Endometrium (tissue), 2 donors: ENCODE measurements at regions not wholly inside any gene's neighbourhood (a gene's known extent, or its start where the extent isn't known, plus 50 kb on each side); places are given as distances from the start of the nearest gene placed in this dataset.

Source experiments
- FAIRE-seq: peaks from 2 replicates; lab custom pipeline; 2012; peaks lifted over from hg19 to GRCh38; lab: Jason Lieb, UNC
- donor health status: control.
- donor health status: control.

DNA sequence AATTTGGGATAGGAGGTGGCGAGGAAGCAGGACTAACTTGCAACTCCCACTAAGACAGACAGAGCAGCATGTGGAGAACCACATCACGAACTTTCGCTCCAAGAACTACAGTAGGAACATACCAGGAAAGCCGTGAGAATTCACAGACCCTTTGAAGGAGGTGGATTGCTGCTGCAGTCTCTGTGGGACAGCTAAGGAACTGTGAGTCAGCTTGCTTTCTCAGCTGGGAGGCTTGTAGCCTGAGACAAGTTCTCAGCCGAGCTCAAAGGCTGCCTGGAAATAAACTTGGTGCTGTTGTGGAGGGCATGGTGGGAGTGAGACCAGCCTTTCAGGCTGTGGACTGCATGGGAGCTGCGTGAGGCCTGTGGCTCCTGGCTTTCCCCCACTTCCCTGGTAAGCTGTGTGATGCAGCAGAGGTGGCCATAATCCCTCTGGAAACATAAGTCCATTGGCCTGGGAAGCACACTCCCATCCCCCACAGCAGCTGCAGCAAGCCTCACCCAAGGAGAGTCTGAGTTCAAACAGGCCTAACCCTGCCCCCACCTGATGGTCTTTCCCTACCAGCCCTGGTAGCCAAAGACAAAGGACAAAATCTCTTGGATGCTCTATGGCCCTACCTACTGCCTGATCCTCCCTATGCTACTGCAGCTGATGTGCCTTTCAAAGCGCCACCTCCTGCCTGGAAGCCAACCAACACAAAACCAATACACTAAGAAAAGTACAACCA is 441.1 kb upstream of the HTR2A start:
- no peak for FAIRE-seq

DNA sequence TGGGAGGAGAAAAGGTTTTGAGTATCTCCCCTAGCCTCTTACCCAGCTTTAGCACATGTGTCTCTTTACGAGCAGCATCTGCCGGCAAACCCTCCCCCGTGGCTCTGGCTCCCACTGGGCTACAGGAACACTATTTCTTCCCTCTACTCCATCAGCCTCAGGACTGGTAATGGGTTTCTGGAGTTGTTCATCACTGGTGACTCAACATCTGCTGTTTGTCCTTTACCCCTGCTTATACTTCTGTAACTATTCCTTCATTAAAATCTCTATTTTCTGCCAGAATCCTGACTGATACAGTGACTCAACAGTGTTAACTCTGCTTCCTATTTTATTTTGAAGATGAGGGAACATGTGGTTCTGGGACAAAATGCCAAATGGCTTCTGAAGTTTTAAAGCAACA is 437.3 kb upstream of the HTR2A start:
- FAIRE-seq: peak; percentile 99

DNA sequence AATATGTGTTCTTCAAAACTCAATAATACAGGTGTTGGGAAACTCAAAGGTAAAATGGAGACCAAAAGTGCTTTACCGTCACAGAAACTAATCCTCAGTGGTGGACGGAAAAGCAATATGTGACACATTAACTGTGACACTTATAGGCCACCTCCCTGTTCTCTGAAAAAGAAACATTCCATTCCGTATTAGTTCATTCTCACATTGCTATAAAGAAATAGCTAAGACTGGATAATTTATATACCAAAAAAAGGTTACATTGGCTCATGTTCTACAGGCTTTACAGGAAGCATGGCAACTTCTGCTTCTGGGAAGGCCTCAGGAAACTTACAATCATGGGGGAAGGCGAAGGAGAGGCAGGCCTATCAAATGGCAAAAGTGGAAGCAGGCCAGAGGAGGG is 435.3 kb upstream of the HTR2A start:
- no peak for FAIRE-seq

DNA sequence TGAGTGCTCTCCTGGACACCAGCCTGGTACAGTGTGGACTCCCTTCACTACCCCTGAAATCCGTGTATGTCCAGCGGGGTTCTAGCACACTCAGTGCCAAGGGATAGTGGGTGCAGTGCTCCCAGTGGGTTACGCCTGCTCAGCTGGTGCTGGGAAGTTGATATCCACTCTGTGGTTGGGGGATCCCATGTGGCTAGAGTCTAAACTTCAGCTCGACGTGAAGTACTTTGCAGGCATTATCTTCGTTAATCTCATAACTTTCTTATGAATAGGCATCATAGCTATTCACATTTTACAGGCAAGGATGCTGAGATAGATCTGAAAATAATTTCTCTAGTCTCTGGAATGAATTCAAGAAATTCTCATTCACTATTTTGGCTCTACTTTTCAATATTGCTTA is 433.2 kb upstream of the HTR2A start:
- FAIRE-seq: no peak

DNA sequence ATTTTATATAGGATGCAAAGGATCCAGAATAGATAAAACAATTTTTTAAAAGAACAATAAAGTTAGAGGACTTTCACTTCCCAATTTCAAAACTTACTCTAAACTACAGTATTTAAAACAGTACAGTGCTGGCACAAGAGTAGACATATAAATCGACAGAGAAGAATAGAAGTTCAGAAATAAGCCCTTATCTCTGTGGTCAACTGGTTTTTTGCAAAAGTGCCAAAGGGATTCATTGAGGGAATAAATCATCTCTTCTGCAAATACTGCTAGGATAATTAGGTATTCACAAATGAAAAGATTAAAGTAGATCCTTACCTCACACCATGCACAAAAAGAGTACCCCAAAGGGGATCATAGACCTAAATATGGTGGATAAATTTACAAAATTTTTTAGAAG is 431.0 kb upstream of the HTR2A start:
- no peak for FAIRE-seq

DNA sequence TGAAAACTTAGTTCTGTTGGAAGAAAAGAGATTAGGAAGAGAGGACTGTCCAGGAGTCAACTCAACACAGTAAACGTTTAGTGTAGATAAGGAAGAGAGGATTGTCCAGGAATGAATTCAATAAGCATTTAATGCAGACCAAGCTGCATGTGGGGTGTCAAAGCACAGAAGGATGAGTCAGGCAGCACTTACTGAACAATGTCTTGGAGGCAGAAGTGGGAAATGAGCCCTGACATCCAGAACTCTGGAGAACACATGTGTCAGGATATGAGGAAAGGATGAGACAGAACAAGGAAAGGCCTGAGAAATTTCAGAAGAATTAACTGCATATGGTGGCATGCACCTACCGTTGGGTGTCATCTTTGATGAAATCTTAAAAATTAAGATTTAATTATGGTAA is 429.2 kb upstream of the HTR2A start:
- no peak for FAIRE-seq

DNA sequence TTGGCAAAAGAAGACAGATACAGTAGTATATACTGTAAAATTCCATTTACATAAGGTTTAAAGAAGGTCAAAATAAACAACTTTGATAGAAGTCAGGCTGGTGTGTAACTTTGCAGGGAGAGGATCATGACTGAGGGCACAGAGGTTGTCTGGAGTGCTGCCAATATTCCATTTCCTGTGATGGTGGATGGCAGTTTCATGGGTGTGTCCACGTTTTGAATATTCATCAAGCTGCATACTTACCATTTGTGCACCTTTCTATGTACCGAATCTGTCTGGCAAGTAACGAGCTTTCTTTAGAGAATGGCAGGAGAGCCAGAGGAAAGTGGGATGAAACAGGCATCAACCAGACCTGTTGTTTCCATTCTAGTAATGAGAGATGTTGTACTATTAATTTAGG is 420.5 kb upstream of the HTR2A start:
- no peak for FAIRE-seq

DNA sequence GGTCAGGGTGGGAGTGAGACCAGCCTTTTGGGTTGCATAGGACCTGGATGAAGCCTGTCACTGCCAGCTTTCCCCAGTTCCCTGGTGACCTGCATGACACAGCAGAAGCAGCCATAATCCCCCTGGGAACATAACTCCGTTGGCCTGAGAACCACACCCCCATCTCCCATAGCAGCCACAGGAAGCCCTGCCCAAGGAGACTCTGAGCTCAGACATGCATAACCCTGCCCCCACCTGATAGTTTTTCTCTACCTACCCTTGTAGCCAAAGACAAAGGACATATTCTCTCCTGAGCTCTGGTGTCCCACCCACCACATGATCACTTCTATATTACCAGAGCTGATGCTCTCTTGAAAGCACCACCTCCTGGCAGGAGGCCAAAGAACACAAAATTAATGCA is 413.5 kb upstream of the HTR2A start:
- no peak for FAIRE-seq

DNA sequence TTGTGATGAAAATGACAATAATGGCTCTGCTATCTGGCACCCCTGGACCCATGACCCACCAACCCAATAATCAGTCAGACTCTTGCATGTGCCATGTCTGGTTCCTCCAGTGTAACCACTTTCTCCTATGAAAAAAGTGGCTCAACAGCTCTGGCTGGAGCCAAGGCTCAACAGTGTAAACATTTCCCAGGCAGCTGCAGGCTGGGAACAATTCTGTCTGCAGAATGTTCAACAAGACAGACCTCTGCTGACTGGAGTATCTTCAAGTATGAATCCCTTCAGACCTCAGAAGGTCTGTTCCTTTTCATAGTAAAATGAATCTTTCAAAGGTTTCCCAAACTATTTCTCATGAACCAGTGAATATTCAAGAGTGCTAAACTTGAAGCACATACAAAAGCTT is 410.1 kb upstream of the HTR2A start:
- no peak for FAIRE-seq

DNA sequence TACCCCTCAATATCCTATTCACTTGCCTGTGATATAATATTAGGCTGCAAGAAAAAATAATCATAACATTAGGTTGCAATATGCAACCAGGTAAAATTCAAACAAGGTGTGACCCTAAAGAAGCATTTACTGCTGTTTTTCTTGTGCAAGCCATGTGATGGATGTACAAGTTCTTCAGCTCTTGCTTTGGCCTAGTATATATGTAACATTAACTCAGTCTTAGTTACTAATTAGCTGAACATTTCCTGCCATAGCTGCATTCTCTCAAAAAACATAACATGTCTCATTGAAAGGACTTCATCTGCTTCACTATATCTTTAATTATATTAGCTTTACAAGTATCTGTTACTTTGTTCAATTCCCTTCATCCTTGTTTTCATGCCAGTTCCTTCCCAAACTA is 406.8 kb upstream of the HTR2A start:
- no peak for FAIRE-seq

DNA sequence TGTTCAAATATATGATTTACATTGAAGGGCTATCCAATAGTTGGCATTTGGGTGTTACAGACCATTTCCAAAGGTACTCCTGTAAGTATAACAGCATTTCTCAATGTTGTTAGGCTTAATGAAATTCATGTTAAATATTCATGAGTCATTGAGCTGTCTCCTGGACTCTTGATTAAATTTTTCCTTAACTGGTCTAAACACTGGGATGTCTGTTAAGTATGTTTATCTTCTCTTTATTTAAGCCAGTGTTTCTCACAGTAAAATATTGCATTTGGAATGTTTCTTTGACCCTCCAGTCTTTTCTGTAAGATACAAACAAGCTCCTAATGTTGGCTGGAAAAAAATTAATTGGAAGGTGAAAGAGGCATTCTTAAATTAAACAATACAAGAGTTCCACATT is 402.5 kb upstream of the HTR2A start:
- FAIRE-seq: no peak

DNA sequence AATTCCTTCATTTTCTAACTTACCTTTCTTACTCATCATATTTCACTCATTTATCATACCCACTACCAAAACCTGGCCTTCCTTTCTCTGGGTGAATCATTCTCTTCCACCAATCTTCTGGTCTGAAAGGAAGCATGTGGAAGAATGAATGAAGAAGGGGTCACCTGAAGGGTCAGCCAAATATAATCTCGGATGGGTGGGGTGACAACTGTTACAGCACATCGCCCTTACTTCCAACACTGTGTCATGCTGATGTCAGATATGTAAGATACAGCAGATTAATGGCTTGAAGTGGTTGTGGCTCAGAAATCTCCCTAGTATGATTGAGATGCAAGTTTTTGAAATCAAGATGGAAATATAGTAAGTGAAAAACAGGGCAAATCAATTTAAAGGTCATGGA is 401.7 kb upstream of the HTR2A start:
- FAIRE-seq: no peak

DNA sequence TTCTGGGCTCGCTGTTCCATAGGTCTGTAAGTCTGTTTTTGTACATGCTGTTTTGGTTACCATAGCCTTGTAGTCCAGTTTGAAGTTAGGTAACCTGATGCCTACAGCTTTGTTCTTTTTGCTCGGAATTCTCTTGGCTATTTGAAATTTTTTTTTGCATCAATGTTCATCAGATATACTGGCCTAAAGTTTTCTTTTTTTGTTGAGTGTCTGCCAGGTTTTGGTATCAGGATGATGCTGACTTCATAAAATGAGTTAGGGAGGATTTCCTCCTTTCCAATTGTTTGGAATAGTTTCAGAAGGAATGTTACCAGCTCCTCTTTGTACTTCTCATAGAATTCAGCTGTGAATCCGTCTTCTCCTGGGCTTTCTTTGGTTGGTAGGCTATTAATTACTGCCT is 397.8 kb upstream of the HTR2A start:
- FAIRE-seq: no peak

DNA sequence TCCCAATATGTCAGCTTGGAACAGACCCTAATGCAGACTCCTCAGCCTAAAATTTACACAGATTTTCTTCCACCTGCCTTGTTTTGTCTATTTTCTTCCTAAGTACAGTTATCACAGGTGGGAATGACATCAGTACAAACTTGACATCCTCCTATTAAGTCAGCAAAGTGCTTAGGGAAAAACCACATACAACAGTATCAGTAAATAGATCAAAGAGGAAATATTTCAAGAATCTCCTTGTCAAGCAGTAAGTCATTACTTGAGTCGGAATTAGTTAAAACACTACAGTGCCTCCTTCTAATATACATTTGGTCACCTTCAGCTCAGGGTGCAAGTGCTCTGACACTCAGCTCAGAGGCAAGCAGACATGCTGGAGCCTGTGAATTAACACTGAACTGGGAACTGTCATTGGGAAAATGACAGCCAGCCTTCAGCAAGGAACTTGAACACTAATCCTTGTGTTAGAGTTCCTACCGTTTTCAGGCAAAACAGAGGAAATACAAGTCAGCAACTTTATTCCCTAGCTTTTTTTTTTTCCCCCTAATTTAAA is 394.3 kb upstream of the HTR2A start:
- FAIRE-seq: no peak

DNA sequence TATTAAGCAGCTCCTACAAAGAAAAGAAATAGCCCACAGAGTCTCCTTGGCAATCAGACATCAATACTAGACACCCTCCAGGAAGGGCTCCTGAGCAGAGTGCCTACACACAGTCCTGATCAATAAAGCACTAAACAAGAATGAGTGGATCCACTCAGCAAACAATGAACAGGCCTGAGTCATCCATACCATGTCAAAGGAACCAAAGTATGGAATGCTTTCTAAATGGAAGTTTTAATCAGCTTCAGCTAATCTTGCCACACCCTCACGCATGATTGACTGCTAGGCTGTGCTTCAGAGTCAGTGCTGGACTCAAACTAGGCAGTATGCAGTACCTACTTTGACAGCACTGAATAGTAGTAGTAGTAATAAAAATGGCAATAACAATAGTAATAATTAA is 392.7 kb upstream of the HTR2A start:
- FAIRE-seq: no peak

DNA sequence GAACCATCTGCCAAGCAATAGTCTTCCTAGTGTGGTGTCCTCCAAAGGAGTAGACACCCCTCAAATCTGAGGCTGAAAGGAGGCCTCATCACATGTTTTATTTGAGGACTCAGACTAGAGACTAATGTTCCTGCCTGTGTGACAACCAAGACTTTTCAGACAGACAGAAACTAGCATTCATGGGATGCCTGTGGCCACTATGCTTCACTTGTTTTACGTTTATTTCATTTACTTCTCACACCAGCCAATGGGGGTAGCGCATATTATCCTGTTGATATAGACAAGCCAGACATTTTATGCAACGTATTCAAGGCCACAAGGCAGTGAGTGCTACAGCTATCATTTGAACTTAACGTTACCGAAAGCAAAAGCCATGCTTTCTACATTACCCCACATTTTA is 391.7 kb upstream of the HTR2A start:
- no peak for FAIRE-seq

DNA sequence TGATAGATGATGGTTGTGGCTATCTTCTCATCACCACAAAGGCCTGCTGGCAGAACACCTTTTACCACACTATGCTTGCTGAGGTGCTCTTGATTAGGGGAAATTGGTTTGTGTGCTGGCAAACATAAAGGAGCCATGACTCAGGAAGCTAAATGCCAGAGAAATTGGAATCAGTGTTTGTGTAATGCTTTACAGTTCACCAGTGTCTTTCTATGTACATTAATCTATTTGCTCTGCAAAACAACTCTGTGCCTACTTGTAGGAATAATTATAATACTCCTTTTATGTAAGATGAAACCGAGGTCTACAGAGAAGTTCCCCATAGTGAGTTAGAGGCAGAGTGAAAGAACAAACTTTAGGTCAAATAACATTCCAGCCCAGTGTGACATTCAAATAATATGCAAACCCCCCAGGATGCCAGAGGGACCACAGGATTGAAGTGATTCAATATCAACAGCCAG is 390.5 kb upstream of the HTR2A start:
- FAIRE-seq: no peak

DNA sequence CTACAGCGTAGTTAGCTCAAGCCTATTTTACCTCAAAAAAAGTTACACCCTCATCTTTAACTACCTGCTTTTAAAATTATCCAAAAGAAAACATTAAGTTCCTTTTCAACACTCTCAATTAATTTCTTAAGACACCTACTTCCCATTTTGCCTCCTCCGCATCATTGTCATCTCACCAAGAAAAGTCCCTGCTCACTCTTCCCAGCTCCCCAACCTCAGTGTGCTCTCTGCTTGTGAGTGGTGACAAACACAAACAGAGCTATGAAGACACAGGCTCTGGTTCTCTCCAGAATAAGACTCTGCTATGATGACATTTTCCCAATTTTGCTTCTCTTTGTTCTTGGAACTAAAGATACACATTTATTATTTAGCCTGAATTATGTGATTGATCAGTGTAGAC is 385.1 kb upstream of the HTR2A start:
- FAIRE-seq: no peak

DNA sequence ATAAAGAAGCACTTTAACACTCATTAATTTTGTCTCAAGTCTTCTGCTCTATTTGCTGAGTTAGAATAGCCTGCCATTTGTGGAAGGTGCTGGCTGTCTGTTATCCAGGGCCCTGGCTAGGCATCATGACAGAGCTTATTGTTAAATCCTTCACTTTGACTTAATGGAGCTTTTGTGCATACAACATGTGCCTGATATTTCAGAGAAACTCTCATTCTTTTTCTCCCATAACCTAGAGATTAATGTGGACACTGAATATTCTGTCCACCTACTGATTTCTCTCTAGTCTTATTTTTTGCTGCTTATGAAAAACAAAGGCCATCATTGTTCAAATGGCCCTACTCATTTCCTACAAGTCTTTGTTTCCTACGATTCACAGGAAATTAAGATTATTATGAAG is 383.1 kb upstream of the HTR2A start:
- FAIRE-seq: no peak

DNA sequence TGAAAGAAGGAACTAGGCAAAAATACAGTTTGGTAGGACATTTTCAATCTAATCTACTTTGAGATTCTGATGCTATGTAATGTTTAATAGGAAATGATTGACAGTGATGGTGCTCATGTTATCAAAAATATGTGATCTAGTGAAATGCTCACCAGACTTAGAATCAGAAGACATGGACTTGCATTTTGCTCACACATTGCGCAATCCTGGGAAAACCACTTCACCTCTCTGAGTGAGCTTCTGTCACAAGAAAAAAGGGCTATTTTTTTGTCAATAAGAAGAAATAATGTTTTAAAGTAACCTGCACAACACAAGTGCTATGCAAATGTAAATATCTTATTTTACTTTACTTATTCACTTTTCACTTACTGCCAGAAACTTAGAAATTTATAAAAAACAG is 380.9 kb upstream of the HTR2A start:
- FAIRE-seq: no peak

DNA sequence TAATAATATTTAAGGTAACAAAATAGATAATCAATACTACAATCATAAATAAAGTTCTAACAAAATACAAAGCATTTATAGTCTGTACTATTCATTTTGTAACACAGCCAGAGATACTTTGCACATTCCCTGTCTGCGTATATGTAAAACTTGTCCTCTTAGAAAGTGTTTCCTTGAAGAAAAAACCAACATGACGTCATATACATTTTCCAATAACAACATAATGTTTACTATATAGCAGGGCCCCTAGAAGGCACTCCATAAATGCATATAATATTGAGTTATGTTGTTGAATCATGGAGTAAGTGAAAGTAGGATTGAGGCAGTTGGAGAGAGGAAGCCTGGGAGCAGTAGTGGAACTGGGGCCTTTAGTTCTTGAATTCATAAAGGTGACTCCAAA is 371.4 kb upstream of the HTR2A start:
- no peak for FAIRE-seq

DNA sequence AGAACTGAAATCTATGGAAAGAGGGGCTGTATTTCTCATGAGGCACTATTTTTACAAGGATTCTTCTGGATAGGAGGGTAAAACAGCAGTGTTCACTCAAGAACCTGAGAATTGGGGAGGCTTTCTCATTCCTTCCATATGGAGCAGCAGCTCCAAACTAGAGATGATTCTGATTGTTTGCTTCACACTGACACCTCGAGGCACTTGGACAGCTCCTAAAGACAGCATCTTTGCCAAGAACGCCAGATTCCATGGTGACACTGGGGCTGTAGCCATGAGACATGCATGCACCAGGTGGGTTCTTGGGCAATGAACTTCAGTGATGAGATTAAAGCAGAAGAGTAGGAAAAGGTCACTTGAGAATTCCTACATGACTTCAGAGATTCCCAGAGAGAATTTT is 361.5 kb upstream of the HTR2A start:
- FAIRE-seq: no peak

DNA sequence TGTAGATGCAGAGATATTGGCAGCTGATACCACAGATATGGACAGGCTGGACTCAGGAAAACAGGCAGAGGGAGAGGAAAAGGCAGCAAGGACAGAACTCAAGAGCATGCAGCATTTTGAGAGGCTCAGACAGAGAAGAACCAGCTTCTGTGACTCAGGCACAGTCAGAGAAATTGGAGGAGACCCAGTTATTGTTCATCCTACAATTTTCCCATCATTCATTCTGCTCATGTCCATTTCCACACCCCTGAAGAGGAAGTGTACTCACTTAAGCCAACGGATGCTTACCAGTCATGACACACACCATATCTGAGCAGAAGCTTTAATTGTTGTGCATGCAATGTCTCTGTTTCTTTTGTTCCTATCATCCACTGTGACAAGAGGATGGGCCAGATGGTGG is 359.8 kb upstream of the HTR2A start:
- FAIRE-seq: no peak

DNA sequence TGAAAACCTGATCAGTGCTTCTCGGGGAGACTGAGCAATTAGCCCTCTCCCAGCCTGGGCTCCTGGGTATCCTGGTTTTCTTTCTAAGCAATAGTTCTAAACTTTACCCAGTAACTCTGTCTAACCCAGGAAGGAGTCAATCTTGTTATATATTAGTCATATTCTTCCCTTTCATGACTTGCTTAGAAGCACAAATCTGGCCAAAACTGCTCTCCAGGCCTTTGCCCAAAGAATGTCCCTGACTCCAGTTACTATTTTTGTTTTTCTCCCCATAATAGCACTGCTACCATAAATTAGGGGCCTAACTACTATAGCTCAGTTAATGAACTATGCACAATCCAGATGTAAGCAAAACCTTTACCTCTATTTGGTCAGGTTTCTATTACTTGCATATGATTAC is 355.8 kb upstream of the HTR2A start:
- FAIRE-seq: no peak

DNA sequence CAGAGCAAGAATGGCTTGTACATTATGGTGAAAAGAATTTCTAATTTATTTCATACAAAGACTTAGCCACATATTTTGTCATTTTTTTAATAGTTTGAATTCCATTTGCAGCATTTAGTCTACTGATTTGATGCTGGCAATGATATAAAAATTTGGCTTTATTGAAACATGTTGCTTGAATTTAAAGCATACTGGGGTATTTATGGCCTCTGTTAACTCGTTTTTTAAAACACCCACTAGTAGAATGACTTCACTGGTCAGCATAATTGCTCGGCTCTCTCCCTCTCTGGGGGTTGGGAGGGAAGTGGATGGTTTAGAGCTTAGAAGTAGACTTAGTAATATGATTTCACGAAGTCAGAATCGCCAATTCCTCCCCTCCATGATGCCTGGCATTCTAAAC is 354.9 kb upstream of the HTR2A start:
- FAIRE-seq: no peak
